EH (cell line): ENCODE measurements at regions not wholly inside any gene's neighbourhood (a gene's known extent, or its start where the extent isn't known, plus 50 kb on each side); places are given as distances from the start of the nearest gene placed in this dataset.

ENCODE experiments used
- DNase-seq: peaks from one replicate; pipeline ENCODE4 v3.0.0-alpha.2; 2015; ENCODE audit warnings: low read depth

DNA sequence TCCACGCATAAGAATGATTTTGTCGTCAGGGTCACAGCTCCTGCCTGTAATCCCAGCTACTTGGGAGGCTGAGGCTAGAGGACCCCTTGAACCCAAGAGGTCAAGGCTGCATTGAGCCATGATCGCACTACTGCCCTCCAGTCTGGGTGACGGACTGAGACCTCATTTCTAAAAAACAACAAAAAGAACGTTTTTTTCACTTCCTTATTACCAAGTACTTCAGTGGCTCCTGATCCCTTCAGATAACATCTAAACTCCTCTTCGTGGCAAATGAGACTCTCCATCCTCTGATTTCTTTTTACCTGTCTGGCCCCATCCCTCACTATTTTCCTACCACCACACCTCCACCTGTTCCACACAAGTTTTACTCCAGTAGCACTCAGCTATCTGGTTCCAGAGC, 105.4 kb upstream of the TLK1 start:
- DNase-seq: no peak

DNA sequence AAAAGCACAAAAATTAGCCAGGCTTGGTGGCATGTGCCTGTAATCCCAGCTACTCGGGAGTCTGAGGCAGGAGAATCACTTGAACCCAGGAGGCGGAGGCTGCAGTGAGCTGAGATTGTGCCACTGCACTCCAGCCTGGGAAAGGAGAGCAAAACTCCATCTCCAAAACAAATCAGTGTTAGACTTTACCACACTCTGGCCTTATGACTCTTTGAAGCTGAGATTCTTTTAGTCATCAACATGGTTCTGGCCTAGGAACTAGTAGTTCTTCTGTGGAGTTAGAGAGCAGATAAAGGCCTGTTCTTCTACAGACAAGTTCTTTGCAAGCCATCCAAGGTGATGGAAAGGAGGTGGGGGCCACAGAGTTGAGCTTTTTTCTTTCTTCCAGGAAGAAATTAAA, 100.8 kb upstream of the TLK1 start:
- peak; percentile 12 for DNase-seq

DNA sequence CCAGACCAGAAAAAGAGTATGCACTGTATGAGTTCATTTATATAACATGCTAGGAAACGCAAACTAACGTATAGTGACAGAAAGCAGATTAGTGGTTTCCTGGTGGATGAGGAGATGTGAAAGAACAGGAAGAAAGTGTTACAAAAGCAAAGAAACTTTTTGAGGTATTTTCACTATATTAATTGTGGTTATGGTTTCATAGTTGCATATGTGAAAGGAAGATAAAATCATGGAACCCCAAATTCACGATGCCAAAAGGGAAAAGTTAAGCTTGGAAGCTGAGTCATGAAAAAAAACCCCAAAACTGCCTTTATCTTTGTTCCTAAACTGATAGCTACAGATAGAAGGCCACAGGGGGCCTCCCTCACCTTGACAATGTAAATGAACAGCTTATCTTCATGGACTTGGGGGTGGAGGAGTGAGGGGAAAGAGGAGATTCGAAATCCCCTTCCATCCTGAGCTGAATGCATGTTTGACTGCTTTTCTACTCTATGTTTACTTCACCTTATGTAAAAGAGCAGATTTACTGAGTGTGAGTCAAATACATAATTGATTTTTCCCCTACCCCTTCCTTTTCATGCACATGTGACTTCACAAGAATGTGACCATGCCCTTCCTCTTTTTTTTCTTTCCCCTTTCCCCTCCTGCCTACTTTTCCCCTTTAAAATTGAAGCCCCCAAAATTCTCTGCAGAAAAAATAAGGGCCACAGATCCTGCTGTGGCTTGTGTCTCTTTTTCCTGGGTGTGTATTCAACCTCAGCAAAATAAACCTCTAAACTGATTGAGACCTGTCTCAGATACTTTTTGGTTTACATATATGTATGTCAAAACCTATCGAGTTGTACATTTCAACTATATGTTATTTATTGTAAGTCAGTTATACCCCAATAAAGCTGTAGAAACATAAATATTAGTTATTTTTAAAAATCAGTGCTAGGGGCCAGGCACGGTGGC, 100.1 kb upstream of the TLK1 start:
- DNase-seq: no peak

DNA sequence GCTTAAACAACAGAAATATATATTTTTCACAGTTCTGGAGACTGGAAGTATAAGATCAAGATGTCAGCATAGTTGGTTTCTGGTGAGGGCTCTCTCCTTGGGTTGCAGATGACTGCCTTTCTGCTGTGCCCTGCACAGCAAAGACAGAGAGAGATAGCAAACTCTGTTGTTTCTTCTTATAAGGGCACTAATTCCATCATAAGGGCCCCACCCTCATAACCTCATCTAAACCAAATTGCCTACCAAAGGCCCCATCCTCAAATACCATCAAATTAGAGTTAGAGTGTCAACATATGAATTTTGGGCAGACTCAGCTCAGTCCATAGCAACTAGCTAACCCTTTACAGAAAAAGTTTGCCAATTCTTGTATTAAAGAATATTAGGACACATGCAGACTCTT, 94.0 kb upstream of the TLK1 start:
- no peak for DNase-seq

GRCh38 chr2:171253900-171254650, 93.4 kb upstream of the TLK1 start:
- DNase-seq: no peak

DNA sequence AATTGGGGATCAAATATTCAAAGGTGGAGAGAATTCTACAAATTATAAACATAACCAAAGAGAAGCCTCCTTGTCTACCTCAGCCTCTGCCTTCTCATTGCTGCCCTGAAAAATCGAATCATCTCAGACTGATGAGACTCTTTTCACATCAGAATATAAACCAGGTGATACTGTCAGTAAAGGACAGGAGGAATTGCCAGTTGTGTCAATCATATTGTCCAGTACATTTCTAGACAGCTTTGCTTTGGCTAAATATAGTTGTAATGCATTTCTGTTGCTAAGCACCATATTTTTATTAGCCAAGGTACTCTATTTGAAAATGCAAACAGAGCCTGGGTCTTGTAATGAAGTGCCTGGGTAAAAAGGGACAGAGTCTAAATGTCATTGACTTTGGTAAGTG, 92.6 kb upstream of the TLK1 start:
- DNase-seq: no peak

- no peak for DNase-seq
These were observed 89.0 kb upstream of the TLK1 start for GRCh38 chr2:171249689-171250088.

GRCh38 chr2:171247741-171248662, 87.3 kb upstream of the TLK1 start:
- no peak for DNase-seq

GRCh38 chr2:171244970-171245782, 84.5 kb upstream of the TLK1 start:
- DNase-seq: peak; percentile 49

DNA sequence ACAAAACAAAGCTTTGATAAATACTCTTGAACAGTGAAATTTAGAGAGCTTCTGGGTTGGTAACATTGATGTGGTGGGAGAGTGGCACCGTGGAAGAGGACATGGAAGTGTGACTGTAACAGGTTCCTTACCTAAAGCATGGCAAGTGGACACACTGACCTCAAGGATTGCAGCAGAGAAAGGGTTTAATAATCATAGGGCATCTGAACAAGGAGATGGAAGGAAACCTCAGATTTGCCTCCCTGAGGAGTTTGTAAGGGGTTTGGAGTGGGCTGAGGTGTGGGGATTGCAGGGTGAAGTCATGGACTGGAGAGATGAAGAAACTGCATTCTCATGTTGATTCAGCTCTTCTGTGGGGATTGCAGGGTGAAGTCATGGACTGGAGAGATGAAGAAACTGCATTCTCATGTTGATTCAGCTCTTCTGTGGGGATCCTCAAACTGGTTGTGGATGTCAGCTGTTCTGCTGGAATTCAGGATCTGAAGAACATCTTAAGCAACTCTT, 83.8 kb upstream of the TLK1 start:
- DNase-seq: peak; percentile 79

GRCh38 chr2:171241771-171242170, 81.1 kb upstream of the TLK1 start:
- DNase-seq: no peak

- no peak for DNase-seq
These were observed 78.3 kb upstream of the TLK1 start for GRCh38 chr2:171238946-171239345.

DNA sequence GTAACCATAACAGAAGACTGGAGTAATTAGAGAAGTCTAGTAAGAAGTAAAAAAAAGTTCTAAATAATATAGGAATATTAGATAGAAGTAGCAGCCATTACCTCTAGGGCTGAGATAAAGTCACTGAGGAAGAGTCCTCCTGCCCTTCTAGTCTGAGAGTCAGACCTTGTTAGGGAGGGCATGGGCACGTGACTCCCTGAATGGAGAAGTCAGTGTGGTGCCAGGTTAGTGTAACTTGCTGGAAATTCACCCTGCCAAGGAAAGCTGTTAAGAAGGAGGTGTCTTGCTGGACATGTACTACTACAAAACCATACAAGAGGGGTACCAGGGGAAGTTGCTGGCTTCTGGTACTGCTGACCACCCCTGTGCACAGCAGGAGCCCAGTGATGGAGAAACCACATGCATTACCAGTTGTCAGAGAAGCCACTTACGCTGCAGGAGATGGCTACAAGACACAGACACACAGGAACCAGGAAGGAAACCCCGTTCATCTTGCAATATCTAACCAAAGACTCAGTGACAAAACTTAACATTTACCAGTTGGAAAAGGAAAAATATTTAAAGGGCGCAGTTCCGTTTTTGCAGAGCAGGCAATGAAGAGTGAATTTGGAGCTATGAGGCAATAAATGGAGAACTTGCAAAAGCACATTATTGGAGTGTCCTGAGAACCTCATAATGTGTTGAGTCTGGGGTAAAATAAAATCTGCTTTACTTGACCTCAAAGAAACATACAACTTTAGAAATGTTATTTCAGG, 77.2 kb upstream of the TLK1 start:
- no peak for DNase-seq

- no peak for DNase-seq
These were observed 74.7 kb upstream of the TLK1 start for GRCh38 chr2:171235262-171235881.

DNA sequence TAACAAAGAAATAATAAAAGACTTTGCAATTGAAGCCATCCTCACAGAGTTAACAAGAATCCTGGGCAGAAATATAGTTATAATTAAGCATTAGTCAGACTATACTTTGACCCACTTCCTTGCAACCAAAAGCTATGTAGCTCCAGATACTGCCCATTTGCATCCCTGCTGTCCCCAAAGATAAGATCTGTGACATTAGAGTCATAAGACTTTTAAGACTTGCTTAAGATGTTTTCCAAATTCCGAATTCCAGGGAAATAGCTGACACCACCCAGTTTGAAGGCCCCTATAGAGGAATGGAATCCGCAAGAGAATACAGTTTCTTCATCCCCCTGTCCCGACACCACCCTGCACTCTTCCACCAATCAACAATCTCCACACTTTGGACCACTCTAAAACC, 69.5 kb upstream of the TLK1 start:
- peak; percentile 40 for DNase-seq

GRCh38 chr2:171228826-171229225, 68.1 kb upstream of the TLK1 start:
- DNase-seq: no peak

DNA sequence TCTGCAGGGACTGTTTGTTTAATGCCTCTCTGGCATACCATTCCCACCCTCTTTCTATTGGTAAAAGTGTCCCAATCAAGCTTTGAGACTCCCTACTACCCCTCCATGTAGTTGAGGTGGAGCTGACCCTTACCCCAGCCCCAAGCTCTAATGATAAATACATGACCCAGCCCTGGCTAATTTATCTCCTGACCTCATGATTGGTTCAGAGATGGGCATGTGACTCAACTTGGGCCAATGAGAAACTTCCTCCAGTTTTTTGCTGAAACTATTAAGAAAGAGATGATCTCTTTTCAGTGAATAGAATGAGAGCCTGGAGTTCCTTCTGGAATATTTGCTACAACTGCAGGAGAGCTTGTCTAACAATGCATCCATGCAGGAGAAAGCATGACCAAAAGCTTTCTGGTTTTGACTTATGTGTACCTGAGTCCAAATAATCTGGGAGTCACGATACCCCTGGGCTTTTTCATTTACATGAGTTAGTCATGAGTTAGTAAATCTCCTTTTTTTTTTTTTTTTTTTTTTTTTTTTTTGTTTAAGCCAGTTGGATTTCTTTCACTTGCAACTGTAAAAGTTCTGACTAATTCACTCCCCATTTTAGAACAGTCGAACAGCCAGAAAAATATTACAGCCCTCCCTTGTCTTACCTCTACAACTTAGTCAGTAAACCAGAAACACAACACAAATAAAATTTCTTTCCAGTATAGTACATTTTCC, 66.5 kb upstream of the TLK1 start:
- peak; percentile 38 for DNase-seq

GRCh38 chr2:171226461-171226860, 65.8 kb upstream of the TLK1 start:
- DNase-seq: no peak

- DNase-seq: no peak
These were observed 65.3 kb upstream of the TLK1 start for GRCh38 chr2:171225989-171226388.
